ENCODE measurements at regions not wholly inside any gene's neighbourhood (a gene's known extent, or its start where the extent isn't known, plus 50 kb on each side); places are given as distances from the start of the nearest gene placed in this dataset.

GRCh38 chr3:161800985-161801559 lies 304.5 kb downstream of the OTOL1 start:
- no peak for TF ChIP-seq TCF12 (IDR thresholded peaks at IDR 0.05; ENCODE audit: low read depth)
- no peak for TF ChIP-seq TAF1 (IDR thresholded peaks at IDR 0.05; ENCODE audit: low read depth)
- no peak for TF ChIP-seq RAD21 (IDR thresholded peaks at IDR 0.05; ENCODE audit: low read depth)
- no peak for TF ChIP-seq USF1 (IDR thresholded peaks at IDR 0.05)
- TF ChIP-seq TEAD4 (IDR thresholded peaks at IDR 0.05), result no peak
- TF ChIP-seq MAX (IDR thresholded peaks at IDR 0.05), result no peak
- no peak for TF ChIP-seq YY1 (IDR thresholded peaks at IDR 0.05; ENCODE audit: low read depth)
- TF ChIP-seq EGR1 (IDR thresholded peaks at IDR 0.05), result no peak
- no peak for TF ChIP-seq CREB1 (IDR thresholded peaks at IDR 0.05; ENCODE audit: low read depth)
- TF ChIP-seq REST (IDR thresholded peaks at IDR 0.05; ENCODE audit: low read depth), result no peak
- TF ChIP-seq EP300 (IDR thresholded peaks at IDR 0.05; ENCODE audit: borderline replicate concordance), result no peak
- TF ChIP-seq NFIC (IDR thresholded peaks at IDR 0.05), result no peak
